Neural progenitor cell (in vitro differentiated cells): ENCODE measurements at regions not wholly inside any gene's neighbourhood (a gene's known extent, or its start where the extent isn't known, plus 50 kb on each side); places are given as distances from the start of the nearest gene placed in this dataset.

Experiments
- DNase-seq: peaks from one replicate; pipeline ENCODE4 v3.0.0-alpha.2; 2016; ENCODE audit warnings: low spot score
- H2AFZ ChIP-seq: fragments of 200-600 bp; sonication (generic); replicated peaks from 2 replicates; pipeline ENCODE4 v1.6.1; 2016; ENCODE audit warnings: antibody characterized with exemption
- H3F3A ChIP-seq: fragments of 200-600 bp; sonication (generic); 2 replicates; pipeline ENCODE4 v1.6.1; 2016; ENCODE audit warnings: antibody characterized with exemption, low read depth
- H3K27ac ChIP-seq: fragments of 200-600 bp; sonication (generic); 2 replicates; pipeline ENCODE4 v1.5.1; 2016; ENCODE audit warnings: mild to moderate bottlenecking
- H3K27me3 ChIP-seq: fragments of 200-600 bp; sonication (generic); 2 replicates; pipeline ENCODE4 v1.6.1; 2016; ENCODE audit warnings: mild to moderate bottlenecking, moderate library complexity
- H3K36me3 ChIP-seq: fragments of 200-600 bp; sonication (generic); 2 replicates; pipeline ENCODE4 v1.5.1; 2016
- H3K4me1 ChIP-seq: fragments of 200-600 bp; sonication (generic); 2 replicates; pipeline ENCODE4 v1.6.1; 2016; ENCODE audit warnings: mixed run types
- H3K4me2 ChIP-seq: fragments of 200-600 bp; sonication (generic); 2 replicates; pipeline ENCODE4 v1.6.1; 2016
- H3K4me3 ChIP-seq: fragments of 200-600 bp; sonication (generic); 2 replicates; pipeline ENCODE4 v1.5.1; 2016
- H3K79me2 ChIP-seq: fragments of 200-600 bp; sonication (generic); 2 replicates; pipeline ENCODE4 v1.6.1; 2016; ENCODE audit warnings: low read depth
- H3K9ac ChIP-seq: fragments of 200-600 bp; sonication (generic); 2 replicates; pipeline ENCODE4 v1.6.1; 2016
- H3K9me3 ChIP-seq: fragments of 200-600 bp; sonication (generic); 2 replicates; pipeline ENCODE4 v1.5.1; 2016; ENCODE audit warnings: low read depth
- H4K20me1 ChIP-seq: fragments of 200-600 bp; sonication (generic); 2 replicates; pipeline ENCODE4 v1.6.1; 2016; ENCODE audit warnings: low read depth
- H3K27ac Mint-ChIP-seq: 3 replicates; pipeline ENCODE4 v1.8.0; 2021; ENCODE audit warnings: mixed read lengths
- H3K27me3 Mint-ChIP-seq: 2 replicates; pipeline ENCODE4 v1.8.0; 2022; ENCODE audit warnings: low read depth, mild to moderate bottlenecking, inconsistent platforms, moderate library complexity, mixed read lengths; ENCODE audit not compliant: insufficient read depth
- H3K36me3 Mint-ChIP-seq: 3 replicates; pipeline ENCODE4 v1.8.0; 2021; ENCODE audit warnings: mixed read lengths
- H3K4me1 Mint-ChIP-seq: 3 replicates; pipeline ENCODE4 v1.8.0; 2021; ENCODE audit warnings: mixed read lengths
- H3K4me3 Mint-ChIP-seq: 3 replicates; pipeline ENCODE4 v1.8.0; 2021; ENCODE audit warnings: mild to moderate bottlenecking, moderate library complexity, mixed read lengths
- H3K9me3 Mint-ChIP-seq: 3 replicates; pipeline ENCODE4 v1.8.0; 2020; ENCODE audit warnings: mixed read lengths
- CTCF ChIP-seq: fragments of 200-600 bp; sonication (generic); IDR thresholded peaks from 2 replicates; pipeline ENCODE4 v1.5.1; 2017; ENCODE audit warnings: antibody characterized with exemption, mild to moderate bottlenecking
- EZH2 ChIP-seq: fragments of 200-600 bp; sonication (generic); IDR thresholded peaks from 2 replicates; pipeline ENCODE4 v1.6.1; 2017; ENCODE audit warnings: antibody characterized with exemption, mild to moderate bottlenecking, moderate library complexity
- EZH2phosphoT487 ChIP-seq: fragments of 200-600 bp; sonication (generic); IDR thresholded peaks from 2 replicates; pipeline ENCODE4 v1.6.1; 2017; ENCODE audit warnings: antibody characterized with exemption

- Mint-ChIP-seq H3K4me3 (no peak overlapping the region), H3K4me1 (no peaks in the 10 kb centered on the region), H3K27ac (no peak overlapping the region), H3K27me3 (no peaks in the 10 kb centered on the region), H3K9me3 (no peaks in the 10 kb centered on the region), H3K36me3 (no peaks in the 10 kb centered on the region)
- Histone ChIP-seq H3K79me2 (no peaks in the 10 kb centered on the region), H3K4me2 (no peak overlapping the region), H3F3A (no peaks in the 10 kb centered on the region), H4K20me1 (no peaks in the 10 kb centered on the region), H3K4me3 (no peak overlapping the region), H3K9me3 (no peaks in the 10 kb centered on the region), H3K36me3 (no peaks in the 10 kb centered on the region), H3K27ac (no peak overlapping the region), H3K4me1 (no peaks in the 10 kb centered on the region), H3K9ac (no peak overlapping the region), H3K27me3 (no peaks in the 10 kb centered on the region), H2AFZ (no peak overlapping the region)
- no peak for DNase-seq
- TF ChIP-seq EZH2 (no peak), EZH2phosphoT487 (no peak), CTCF (no peak)
Measured at GRCh38 chr6:78353040-78353439, 514.3 kb upstream of the IRAK1BP1 start.

- H3K36me3 ChIP-seq: no peaks in the 10 kb centered on the region
- H3F3A ChIP-seq: no peaks in the 10 kb centered on the region
- TF ChIP-seq EZH2 (no peak), CTCF (no peak)
- no peak for DNase-seq
- no peak overlapping the region for H3K4me3 Mint-ChIP-seq
- H3K4me2 ChIP-seq: no peak overlapping the region
- no peaks in the 10 kb centered on the region for H3K27me3 ChIP-seq
- no peak overlapping the region for H3K27ac Mint-ChIP-seq
- no peak overlapping the region for H3K4me3 ChIP-seq
- H3K4me1 Mint-ChIP-seq: no peaks in the 10 kb centered on the region
- H3K79me2 ChIP-seq: no peaks in the 10 kb centered on the region
- H4K20me1 ChIP-seq: no peaks in the 10 kb centered on the region
- no peaks in the 10 kb centered on the region for H3K27me3 Mint-ChIP-seq
- H3K9me3 ChIP-seq: no peaks in the 10 kb centered on the region
- H2AFZ ChIP-seq: no peak overlapping the region
- no peaks in the 10 kb centered on the region for H3K9me3 Mint-ChIP-seq
- H3K9ac ChIP-seq: no peak overlapping the region
- no peaks in the 10 kb centered on the region for H3K36me3 Mint-ChIP-seq
- H3K4me1 ChIP-seq: no peaks in the 10 kb centered on the region
- no peak overlapping the region for H3K27ac ChIP-seq
Measured at GRCh38 chr6:78363688-78364087, 503.7 kb upstream of the IRAK1BP1 start.

GRCh38 chr6:78365473-78365872 is 501.9 kb upstream of the IRAK1BP1 start:
- no peak overlapping the region for H3K4me3 Mint-ChIP-seq
- no peaks in the 10 kb centered on the region for H3K27me3 Mint-ChIP-seq
- Histone ChIP-seq H3K4me2 (no peak overlapping the region), H3K4me3 (no peak overlapping the region), H3K4me1 (no peaks in the 10 kb centered on the region), H3K36me3 (no peaks in the 10 kb centered on the region), H3F3A (no peaks in the 10 kb centered on the region), H3K27ac (no peak overlapping the region), H3K27me3 (no peaks in the 10 kb centered on the region), H2AFZ (no peak overlapping the region), H3K79me2 (no peaks in the 10 kb centered on the region), H4K20me1 (no peaks in the 10 kb centered on the region), H3K9me3 (no peaks in the 10 kb centered on the region), H3K9ac (no peak overlapping the region)
- H3K9me3 Mint-ChIP-seq: no peaks in the 10 kb centered on the region
- TF ChIP-seq EZH2: no peak
- TF ChIP-seq CTCF: no peak
- no peak for TF ChIP-seq EZH2phosphoT487
- no peaks in the 10 kb centered on the region for H3K36me3 Mint-ChIP-seq
- H3K27ac Mint-ChIP-seq: no peak overlapping the region
- no peaks in the 10 kb centered on the region for H3K4me1 Mint-ChIP-seq
- DNase-seq: no peak

- Histone ChIP-seq H3K27ac (no peak overlapping the region), H3K9ac (no peak overlapping the region), H3F3A (peaks cover 13% of the 10 kb centered on the region), H3K9me3 (peaks cover 6% of the 10 kb centered on the region), H3K4me3 (no peak overlapping the region), H3K4me2 (no peak overlapping the region), H3K79me2 (no peaks in the 10 kb centered on the region), H2AFZ (no peak overlapping the region), H3K4me1 (peaks cover 17% of the 10 kb centered on the region), H4K20me1 (no peaks in the 10 kb centered on the region), H3K36me3 (peaks cover 5% of the 10 kb centered on the region), H3K27me3 (no peaks in the 10 kb centered on the region)
- H3K27ac Mint-ChIP-seq: no peak overlapping the region
- H3K4me1 Mint-ChIP-seq: no peaks in the 10 kb centered on the region
- DNase-seq: no peak
- H3K27me3 Mint-ChIP-seq: no peaks in the 10 kb centered on the region
- H3K9me3 Mint-ChIP-seq: no peaks in the 10 kb centered on the region
- no peaks in the 10 kb centered on the region for H3K36me3 Mint-ChIP-seq
- TF ChIP-seq CTCF (no peak), EZH2phosphoT487 (no peak), EZH2 (no peak)
- H3K4me3 Mint-ChIP-seq: no peak overlapping the region
Measured at GRCh38 chr6:78377056-78377455, 490.3 kb upstream of the IRAK1BP1 start.
